SW480 (cell line): ENCODE measurements at regions not wholly inside any gene's neighbourhood (a gene's known extent, or its start where the extent isn't known, plus 50 kb on each side); places are given as distances from the start of the nearest gene placed in this dataset.
A peak's percentile ranks its signal among the peaks of the same experiment; 100 is the strongest.
"Not testable (repeated sequence)": the region's sequence is repeated elsewhere in the genome, so short reads cannot be mapped to it uniquely, and the experiment has no call there.

ENCODE experiments used
- DNase-seq: peaks from one replicate; pipeline ENCODE4 v3.0.0-alpha.2; 2016; ENCODE audit warnings: low spot score

- DNase-seq = no peak
Measured at GRCh38 chr4:109378511-109378910, 55.1 kb upstream of the SEC24B start.

- no peak for DNase-seq
Measured at GRCh38 chr4:109378076-109378475, 55.5 kb upstream of the SEC24B start.

GRCh38 chr4:109375778-109376414 is 57.7 kb upstream of the SEC24B start:
- no peak for DNase-seq

- DNase-seq = peak; percentile 3
Measured at GRCh38 chr4:109368661-109369060, 65.0 kb upstream of the SEC24B start.

- DNase-seq = no peak
Measured at GRCh38 chr4:109365939-109366338, 63.5 kb upstream of the COL25A1 start.

- not testable (repeated sequence) for DNase-seq
Measured at GRCh38 chr4:109365297-109365696, 62.8 kb upstream of the COL25A1 start.

GRCh38 chr4:109359040-109359646 is 56.7 kb upstream of the COL25A1 start:
- no peak for DNase-seq

GRCh38 chr4:109355835-109356234 is 53.4 kb upstream of the COL25A1 start:
- no peak for DNase-seq

- DNase-seq = no peak
Measured at GRCh38 chr4:109352941-109353340, 50.5 kb upstream of the COL25A1 start.
